ENCODE measurements at regions not wholly inside any gene's neighbourhood (a gene's known extent, or its start where the extent isn't known, plus 50 kb on each side); places are given as distances from the start of the nearest gene placed in this dataset.

- TF ChIP-seq, protein P1, sequence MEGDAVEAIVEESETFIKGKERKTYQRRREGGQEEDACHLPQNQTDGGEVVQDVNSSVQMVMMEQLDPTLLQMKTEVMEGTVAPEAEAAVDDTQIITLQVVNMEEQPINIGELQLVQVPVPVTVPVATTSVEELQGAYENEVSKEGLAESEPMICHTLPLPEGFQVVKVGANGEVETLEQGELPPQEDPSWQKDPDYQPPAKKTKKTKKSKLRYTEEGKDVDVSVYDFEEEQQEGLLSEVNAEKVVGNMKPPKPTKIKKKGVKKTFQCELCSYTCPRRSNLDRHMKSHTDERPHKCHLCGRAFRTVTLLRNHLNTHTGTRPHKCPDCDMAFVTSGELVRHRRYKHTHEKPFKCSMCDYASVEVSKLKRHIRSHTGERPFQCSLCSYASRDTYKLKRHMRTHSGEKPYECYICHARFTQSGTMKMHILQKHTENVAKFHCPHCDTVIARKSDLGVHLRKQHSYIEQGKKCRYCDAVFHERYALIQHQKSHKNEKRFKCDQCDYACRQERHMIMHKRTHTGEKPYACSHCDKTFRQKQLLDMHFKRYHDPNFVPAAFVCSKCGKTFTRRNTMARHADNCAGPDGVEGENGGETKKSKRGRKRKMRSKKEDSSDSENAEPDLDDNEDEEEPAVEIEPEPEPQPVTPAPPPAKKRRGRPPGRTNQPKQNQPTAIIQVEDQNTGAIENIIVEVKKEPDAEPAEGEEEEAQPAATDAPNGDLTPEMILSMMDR (IDR thresholded peaks at IDR 0.05) = no peak
- TF ChIP-seq POLR2A (IDR thresholded peaks at IDR 0.05) = no peak
- DNase-seq (peak in 1 of 3 donors; percentile 18), ATAC-seq (peak in 1 of 4 donors; percentile 37)
- no peak overlapping the region for H3K4me3 ChIP-seq
- no peaks in the 10 kb centered on the region for H3K9me3 ChIP-seq
- intact Hi-C loops (cut with DNase I) = no loop called here
- H3K27me3 ChIP-seq = no peaks in the 10 kb centered on the region
- no peaks in the 10 kb centered on the region for H3K36me3 ChIP-seq
- 51% methylated on average over 22 of the region's 27 CpGs for WGBS (ENCODE audit: insufficient coverage, low coverage, low lambda C conversion rate, missing lambda C conversion rate)
- no peak overlapping the region for H3K27ac ChIP-seq
- no peaks in the 10 kb centered on the region for H3K4me1 ChIP-seq
Measured at GRCh38 chr16:85995541-85996423, 96.8 kb downstream of the IRF8 start.

- intact Hi-C loops (cut with DNase I) = no loop called here
- no peak for DNase-seq
- 89% methylated on average over 2 of the region's 10 CpGs for WGBS (ENCODE audit: insufficient coverage, low coverage, low lambda C conversion rate, missing lambda C conversion rate)
- Histone ChIP-seq H3K4me1 (no peaks in the 10 kb centered on the region), H3K36me3 (no peaks in the 10 kb centered on the region), H3K27me3 (no peaks in the 10 kb centered on the region), H3K9me3 (no peaks in the 10 kb centered on the region), H3K27ac (no peak overlapping the region), H3K4me3 (no peak overlapping the region)
- TF ChIP-seq POLR2A (IDR thresholded peaks at IDR 0.05) = no peak
- TF ChIP-seq, protein P1 (IDR thresholded peaks at IDR 0.05) = no peak
- no peak for ATAC-seq
Measured at GRCh38 chr16:85996843-85997242, 97.9 kb downstream of the IRF8 start.

GRCh38 chr16:85998171-85998867 lies 99.4 kb downstream of the IRF8 start:
- intact Hi-C loops (cut with DNase I) = no loop called here
- no peaks in the 10 kb centered on the region for H3K36me3 ChIP-seq
- whole genome bisulfite sequencing (ENCODE audit: insufficient coverage, low coverage, low lambda C conversion rate, missing lambda C conversion rate) = 77% methylated on average over 4 of the region's 9 CpGs
- no peak for DNase-seq
- no peak for TF ChIP-seq POLR2A (IDR thresholded peaks at IDR 0.05)
- TF ChIP-seq, protein P1 (IDR thresholded peaks at IDR 0.05) = no peak
- no peaks in the 10 kb centered on the region for H3K27me3 ChIP-seq
- H3K4me3 ChIP-seq = no peak overlapping the region
- no peaks in the 10 kb centered on the region for H3K4me1 ChIP-seq
- H3K27ac ChIP-seq = no peak overlapping the region
- no peaks in the 10 kb centered on the region for H3K9me3 ChIP-seq
- no peak for ATAC-seq

GRCh38 chr16:85998868-85999729 lies 100.1 kb downstream of the IRF8 start:
- WGBS (ENCODE audit: insufficient coverage, low coverage, low lambda C conversion rate, missing lambda C conversion rate) = 45% methylated on average over 8 of the region's 8 CpGs
- intact Hi-C loops (cut with DNase I) = no loop called here
- no peak overlapping the region for H3K4me3 ChIP-seq
- ATAC-seq (no peak), DNase-seq (peak in 1 of 3 donors; percentile 19)
- TF ChIP-seq, protein P1 (IDR thresholded peaks at IDR 0.05) = no peak
- TF ChIP-seq POLR2A (IDR thresholded peaks at IDR 0.05) = no peak
- no peaks in the 10 kb centered on the region for H3K9me3 ChIP-seq
- no peaks in the 10 kb centered on the region for H3K4me1 ChIP-seq
- no peaks in the 10 kb centered on the region for H3K27me3 ChIP-seq
- H3K27ac ChIP-seq = no peak overlapping the region
- H3K36me3 ChIP-seq = no peaks in the 10 kb centered on the region
